DMS 273 (cell line): ENCODE measurements at regions not wholly inside any gene's neighbourhood (a gene's known extent, or its start where the extent isn't known, plus 50 kb on each side); places are given as distances from the start of the nearest gene placed in this dataset.
A peak's percentile ranks its signal among the peaks of the same experiment; 100 is the strongest.

Experiments used
- DNase-seq: peaks from one replicate; lab custom pipeline; 2025; ENCODE audit not compliant: unreplicated experiment; lab: John Stamatoyannopoulos, UW

DNA sequence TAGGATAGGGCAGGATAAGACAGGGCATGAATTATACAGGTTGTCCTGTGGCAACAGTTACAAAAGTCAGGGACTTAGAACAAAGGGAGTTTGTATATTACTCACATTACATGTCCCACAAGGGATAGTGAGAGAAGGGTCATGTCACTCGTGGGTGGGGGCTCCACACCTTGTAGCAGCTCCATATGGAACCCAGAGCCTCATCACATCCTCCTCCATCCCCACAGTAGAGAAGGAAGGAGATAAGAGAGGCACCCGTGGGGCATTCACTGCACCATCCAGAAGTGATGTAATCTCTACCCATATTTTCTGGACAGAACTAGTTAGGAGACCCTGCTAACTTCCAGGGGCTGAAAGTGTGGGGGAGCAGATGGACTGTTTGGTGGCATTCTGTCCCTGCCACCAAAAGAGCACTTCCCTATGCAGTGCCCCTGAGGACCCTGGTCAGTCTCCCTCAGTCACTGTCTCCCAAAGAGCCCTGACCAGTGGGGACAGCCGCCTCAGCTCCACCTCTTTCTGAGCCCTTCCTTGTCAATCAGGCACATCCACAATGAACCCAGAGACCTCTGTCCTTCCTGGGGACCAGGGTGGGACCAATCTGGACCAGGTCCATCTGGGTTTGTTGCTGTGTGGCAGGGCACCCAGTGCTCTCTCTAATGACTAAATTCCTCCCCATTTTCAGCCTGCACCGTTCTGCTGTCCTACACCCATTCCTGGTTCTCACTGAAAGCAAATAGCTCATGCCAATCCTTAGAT is 154.8 kb upstream of the ETV3 start:
- no peak for DNase-seq

DNA sequence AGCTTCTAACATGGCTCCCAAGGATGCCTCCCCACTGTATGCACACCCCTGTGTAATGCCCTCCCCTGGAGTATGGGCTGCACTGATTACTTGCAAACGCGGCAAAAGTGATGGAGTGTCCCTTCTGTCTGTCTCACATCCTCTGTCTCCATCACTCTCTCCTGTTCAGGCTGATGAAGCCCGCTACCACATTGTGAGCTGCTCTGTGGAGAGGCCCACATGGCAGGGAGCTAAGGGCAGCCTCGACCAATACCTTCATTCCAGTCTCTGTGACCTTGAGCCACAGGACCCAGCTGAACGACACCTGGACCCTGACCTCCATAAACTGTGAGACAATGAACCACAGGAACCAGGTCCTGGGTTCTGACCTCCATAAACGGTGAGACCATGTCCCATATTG is 154.1 kb upstream of the ETV3 start:
- DNase-seq = no peak

DNA sequence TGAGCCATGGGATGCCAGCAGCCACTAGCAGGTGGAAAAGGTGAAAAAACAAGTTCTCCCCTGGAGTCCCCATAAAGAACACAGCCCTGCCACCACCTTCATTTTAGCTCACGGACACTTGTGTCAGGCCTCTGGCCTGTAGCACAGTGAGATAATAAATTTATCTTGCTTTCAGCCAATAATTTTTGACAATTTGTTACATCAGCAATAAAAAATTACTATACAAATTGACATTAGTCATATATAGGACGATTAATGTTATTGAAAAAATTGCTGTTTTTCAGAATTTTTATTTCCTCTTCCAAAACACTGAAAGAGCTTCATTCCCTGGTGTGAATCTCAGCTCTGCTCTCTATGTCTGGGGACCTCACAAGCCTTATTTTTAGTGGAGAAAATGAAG is 152.9 kb upstream of the ETV3 start:
- no peak for DNase-seq

DNA sequence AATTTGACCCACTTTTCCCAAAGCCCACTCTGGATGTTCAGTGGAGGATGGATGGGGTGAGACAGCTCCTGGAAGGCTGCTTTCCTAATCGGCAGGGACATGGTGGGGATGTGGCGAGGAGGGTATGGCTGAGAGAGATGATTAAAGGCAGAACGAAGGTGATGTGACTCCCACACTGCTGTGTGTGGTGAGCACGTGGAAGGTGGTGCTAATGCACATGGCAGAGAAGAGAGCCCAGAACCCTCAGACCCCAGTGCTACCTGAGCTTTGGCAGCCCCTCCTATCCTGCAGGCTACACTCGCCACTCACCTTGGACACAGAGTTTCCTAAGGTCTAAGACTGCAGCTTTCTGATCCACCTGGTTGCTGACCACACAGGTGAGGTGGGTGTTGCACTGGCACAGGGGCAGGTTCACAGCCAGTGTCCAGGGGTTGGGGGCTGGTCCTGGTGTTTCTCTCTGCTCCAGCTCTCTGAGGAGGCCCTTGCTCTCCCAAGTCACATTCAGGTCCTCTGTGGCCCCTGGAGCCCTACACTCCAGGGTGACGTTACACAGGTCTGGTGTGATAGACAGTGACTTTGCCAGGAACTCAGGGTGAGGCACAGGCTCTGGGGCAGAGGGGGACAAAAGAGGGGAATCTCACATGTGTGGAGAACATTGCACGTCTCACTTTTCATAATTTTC is 151.4 kb upstream of the ETV3 start:
- DNase-seq = no peak

DNA sequence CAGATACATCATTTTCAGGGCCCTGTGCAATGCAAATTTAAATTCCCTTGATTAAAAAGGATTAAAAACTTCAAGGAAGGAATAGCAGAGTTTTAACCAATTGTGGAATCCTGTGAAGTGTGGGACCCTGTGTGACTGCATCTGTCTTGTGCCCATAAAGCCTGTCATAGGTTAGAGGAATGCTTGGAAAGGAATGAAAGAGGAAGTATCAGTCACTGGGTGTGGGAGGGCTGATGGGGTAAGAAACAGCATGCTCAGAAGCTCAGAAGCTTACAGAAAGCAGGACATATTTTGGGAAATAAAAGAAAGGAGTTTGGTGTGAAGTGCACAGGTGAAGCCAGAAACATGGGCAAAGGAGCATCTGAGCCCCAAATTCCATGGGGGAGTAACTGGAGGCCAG is 150.8 kb upstream of the ETV3 start:
- no peak for DNase-seq

DNA sequence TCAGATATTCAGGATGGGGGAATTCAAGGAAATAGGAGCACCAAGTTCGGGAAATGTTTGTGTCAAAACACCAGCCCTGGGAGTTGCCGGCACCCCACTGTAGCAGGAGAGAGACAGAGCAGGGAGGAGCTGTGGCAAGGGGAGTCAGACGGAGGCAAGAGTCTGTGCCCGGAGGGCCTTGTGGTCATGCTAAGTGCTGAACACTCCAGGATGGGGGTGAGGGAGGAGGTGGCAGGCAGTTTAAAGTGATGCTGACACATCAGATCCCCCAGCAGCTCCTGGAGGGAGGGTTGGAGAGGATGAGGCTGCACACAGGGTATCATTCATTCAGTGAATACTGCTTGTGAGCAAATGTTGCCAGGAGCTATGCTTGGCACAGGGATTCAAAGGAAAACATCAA is 150.3 kb upstream of the ETV3 start:
- DNase-seq = no peak

DNA sequence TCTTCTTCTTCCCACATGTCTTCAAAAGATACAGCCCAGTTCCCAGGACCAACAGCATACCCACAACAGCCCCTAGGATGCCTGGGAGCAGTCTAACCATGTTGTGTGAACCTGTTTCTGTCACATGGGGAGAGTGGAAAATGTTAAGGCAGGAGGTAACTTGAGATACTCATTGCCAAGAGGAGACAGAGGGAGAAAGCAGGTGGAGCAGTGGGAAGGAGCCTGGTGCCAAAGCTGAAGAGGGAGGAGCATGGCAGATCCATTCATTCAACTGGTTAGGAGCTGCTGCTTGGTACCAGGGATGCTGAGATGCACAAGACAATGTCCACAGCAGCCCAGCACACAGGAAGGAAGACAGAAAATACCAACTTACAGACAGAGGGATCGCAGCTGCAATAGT is 149.8 kb upstream of the ETV3 start:
- DNase-seq = no peak

DNA sequence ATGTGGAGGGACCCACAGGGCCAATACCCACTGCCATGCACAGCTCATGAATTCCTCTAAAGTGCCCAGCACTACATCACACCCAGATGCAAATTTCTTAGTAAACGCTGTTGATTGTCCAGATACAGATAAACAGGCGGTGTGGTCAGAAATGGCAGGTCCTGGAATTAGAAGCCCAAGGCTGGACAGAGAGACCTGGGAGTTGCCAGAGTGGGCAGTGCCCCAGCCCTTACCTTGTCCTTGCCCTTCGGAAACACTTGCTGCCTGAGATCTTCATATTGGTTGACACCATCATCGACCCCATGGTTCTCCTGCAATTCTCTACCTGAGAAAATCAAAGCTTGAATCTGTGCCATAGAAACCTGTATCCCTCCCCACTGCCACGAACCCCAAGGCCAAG is 149.3 kb upstream of the ETV3 start:
- DNase-seq = no peak

DNA sequence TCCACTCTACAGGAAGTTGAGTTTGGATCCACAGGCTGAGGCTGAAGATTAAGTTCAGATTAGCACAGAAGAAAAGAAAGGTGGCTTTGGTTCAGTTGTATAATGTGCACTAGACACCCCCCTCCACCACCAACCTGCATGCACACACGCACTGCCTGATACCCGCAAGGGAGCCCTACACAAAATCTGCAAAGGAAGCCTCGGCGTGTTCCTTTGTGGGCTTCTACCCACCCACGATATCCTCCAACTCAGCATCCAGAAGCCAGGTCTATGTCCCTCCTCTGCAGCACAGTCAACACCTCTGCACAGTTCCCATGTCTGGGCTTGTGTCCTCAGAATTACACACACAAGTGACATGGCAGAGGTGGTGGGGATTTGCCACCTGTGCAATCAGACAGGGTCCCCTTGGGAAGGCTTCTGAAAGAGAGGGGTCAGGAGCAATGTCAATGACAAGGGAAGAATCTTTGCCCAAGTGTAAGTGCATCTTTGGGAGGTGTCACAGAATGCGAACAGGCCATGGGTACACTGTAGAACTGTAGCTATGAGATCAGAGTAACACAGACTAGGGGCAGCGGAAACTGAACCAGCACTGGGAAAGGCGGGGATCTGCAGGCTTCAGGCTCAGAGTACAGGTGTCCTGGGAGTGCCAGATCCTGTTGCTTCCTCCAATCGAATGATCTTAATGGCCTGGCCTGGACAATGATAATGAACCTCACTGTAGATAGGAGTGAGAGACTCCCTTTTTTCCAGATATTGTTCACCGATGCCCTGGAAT is 148.6 kb upstream of the ETV3 start:
- no peak for DNase-seq

DNA sequence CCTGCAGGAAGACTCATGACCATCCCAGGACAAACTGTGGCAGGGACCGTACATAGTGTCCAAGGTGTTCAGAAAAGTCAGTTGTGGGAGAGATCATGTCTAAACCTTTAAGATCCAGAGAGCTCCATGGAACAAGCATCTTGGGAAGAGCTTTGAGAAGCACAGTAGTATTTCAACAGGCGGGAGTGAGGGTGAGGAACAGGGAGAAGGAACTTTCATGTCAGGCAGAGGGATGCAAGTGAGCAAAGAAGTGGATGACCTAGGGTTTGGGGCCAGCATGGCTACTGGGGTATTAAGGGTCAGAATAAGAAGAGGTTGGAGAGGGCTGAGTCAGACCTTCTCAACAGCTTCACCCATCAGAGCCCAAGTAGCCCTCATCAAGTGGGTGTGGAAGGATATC is 147.9 kb upstream of the ETV3 start:
- no peak for DNase-seq

DNA sequence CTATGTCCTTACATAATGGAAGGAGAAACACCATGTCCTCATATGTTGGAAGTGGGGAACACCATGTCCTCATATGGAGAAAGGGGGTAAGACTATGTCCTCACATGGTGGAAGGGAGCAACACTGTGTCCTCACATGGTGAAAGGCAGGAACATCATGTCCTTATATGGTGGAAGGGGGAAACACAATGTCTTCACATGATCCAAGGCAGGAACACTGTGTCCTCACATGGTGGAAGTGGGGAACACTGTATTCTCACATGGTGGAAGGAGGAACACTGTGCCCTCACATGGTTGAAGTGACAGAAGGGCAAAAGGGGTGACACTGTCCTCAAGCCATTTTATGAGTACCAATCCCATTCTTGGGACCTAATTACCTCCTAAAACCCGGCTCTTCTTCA is 146.3 kb upstream of the ETV3 start:
- no peak for DNase-seq

DNA sequence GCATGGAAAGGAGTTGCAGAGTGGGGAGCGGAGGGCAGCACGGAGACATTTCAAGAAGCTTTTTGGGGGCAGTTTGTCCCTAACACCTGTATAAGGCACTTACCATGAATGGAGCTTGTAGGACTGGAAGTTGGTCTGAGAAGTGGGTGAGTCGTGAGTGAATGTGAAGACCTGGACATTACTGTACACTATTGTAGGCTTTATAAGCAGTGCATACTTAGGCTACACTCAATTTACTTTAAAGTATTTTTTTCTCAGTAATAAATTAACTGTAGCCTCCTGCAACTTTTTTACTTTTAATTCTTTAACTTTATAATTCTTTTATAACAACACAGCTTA is 141.6 kb upstream of the ETV3 start:
- DNase-seq = no peak

DNA sequence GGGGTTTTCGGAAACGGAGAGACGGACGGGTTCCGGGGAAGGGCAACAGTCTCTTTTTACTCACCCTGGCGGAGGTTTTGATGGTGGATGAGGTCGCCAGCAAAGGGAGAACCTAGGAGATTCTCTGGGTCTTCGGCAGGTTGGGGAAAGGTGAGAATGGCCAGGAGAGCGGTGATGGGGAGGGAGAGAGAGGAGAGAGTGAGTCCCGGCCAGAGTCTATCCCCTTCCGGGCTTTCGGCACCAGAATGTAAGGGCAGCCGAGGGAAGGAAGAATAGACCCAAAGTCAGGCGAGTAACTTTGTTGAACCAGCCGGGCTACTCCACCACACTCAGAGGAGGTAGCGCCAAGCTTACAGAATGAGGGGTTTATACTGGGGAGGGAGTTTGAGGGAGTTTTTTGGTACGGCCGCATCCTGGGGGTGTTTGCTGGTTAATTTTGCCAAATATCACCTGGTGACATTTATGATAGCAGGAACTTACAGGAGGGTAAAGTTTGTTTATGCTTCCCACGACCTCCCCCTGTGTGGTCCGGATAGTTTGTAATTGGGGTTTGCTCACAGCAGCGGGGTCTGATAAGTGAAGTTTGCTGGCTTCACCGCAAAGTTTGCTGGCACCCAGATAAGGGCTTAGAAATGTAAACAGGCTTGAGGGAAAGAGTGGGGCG is 141.1 kb upstream of the ETV3 start:
- DNase-seq = no peak

DNA sequence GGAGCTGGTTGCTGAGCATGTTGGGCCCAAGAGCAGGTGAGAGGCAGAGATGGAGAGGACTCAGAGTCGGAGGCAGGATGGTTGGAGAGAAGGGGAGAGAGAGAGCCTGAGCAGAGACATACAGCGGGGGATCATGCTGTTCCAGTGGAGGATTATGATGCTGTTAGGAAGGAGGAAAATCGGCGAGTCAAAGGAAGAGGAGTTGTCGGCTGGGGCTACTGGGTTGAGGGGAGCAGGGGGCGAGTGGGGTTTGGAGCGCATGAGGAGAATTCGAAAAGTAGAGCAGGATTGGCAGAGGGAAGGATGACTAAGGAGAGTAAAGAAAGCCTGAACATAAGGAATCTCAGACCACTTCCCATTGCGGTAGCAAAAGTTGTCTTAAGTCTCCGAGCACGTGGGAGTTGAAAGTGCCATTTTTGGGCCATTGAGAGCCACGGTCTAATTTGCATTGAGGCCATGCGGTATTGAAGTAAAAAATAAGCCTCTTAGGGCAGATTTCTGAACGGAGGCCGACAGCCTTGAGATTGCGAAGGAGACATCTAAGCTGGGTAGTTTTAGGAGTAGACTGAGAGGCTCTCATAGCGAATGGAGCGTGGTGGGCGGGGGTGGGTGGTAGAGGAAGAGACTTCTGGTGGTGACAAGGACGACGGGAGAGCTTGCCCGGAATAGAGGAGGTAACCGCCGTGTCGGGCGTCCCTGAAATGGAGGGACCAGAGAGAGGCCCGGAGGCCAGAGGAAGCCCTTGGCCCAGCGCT is 140.4 kb upstream of the ETV3 start:
- no peak for DNase-seq

DNA sequence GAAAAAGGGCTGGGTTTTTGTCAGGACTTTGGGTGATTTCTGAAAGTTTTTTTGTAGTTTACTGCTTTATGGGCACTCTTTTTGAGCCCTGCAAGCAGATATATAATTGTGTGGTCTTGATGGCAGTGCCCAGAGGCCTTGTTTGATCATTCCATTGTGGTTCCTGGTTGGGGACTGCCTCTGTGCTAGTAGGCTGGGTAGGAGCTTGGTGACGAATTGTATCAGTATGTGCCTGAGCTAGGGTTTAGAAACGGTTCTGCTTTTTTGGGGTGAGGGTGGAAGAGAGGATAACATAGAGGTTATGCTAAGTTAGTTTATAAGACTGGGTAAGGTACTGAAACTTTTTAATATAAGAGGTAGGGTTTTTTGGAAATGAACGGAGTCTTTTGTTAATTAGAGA is 139.7 kb upstream of the ETV3 start:
- DNase-seq = no peak

DNA sequence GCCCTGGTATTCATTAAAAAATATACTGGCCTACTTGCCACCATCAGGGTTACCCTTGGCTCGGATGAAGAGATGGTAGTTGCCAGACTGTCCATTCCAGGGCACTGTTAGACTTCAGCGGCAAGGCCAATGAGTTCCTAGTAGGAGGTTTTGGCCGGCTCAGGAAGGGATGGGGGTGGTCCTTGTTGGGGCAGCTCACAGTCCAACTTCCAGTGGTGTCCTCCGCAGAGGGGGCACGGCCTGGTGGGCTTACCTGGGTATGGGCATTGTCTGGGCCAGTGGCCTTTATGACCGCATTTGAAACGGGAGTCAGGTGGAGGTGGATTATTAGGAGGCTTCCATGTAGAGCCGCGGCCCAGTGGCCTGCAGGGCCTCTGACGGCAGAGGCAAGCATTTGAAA is 139.1 kb upstream of the ETV3 start:
- no peak for DNase-seq

DNA sequence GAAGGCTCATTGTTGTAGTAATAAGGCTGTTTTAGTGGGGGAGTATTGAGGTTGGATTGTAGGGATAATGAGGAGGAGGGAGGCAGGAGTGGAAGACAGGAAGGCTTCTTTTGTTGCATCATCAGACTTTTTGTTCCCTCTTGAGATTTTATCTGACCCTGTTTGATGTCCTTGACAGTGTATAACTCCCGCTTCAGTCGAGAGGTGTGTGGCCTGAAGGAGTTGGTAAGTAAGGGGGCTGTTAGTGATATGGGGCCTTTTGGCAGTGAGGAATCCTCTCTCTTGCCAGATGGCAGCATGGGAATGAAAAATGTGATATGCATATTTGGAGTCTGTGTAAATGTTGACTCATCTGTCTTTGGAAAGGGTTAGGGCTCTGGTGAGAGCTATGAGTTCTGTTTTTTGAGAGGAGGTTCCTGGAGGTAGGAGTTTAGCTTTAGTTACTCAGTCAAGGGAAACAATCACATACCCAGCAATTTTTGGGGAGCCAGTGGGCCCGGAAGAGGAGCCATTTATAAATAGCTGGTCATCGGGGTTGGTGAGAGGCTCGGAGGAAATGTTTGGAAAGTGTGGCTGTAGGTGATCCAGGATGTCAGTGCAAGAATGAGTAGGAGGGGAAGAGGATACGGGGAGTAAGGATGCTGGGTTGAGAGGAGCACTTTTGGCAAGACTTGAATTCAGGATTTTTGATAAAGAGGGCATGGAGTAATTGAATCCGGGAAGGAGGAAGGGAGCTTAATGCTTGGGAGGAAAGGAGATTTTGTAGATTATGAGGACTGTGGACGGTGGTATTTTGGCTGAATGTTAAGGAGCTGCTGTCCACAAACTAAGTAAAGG is 136.7 kb upstream of the ETV3 start:
- peak; percentile 50 for DNase-seq

DNA sequence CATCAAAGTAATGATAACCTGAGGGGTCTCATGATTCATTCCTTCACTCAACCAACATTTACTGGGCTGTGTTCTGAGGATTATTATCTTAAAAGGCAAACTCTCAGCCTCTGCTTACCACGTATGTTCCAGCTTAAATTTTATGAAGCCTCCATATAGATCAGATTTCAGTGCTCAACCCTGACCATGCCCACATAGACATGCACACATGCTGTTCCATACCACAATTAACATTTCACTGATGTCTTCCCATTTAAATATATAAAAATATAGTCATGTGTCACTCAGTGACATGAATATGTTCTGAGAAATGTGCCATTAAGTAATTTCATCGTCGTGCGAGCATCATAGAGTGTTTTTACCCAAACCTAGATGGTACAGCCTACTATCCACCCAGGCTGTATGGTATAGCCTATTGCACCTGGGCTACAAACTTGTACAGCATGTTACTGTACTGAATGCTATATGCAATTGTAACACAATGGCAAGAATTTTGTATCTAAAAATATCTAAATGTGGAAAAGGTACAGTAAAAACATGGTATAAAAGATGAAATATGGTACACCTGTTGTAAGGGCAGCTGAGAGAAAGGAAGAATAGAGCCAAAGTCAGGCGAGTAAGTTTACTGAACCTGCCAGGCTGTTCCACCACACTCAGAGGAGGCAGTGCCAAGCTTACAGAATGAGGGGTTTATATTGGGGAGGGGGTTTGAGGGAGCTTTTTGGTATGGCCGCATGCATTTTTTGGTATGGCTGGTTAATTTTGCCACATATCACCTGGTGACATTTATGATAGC is 134.7 kb upstream of the ETV3 start:
- DNase-seq = no peak

DNA sequence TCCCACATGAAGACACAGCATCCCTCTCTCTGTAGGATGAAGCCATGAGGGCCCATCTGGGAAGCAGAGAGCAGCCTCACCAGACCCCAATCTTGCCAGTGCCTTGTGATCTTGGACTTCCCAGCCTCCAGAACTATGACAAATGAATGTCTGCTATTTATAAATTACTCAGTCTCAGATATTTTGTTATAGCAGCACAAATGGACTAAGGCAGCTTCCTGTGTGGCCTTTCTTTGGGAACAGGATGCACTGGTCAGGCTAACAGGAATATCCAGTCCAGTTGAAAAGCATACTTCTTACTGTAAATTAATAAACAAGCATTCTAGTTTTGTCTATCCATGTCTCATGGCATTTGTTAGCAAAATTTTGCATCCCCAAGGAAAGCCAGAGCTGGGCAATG is 134.1 kb upstream of the ETV3 start:
- DNase-seq = no peak
